ENCODE measurements at regions not wholly inside any gene's neighbourhood (a gene's known extent, or its start where the extent isn't known, plus 50 kb on each side); places are given as distances from the start of the nearest gene placed in this dataset.
"Not testable (repeated sequence)": the region's sequence is repeated elsewhere in the genome, so short reads cannot be mapped to it uniquely, and the experiment has no call there.

- TF ChIP-seq EZH2 (optimal IDR thresholded peaks at IDR 0.05; ENCODE audit: low read depth, low read length): no peak
- TF ChIP-seq EZH2phosphoT487 (IDR thresholded peaks at IDR 0.05; ENCODE audit: low read length): no peak
- no peak for TF ChIP-seq CTCF (IDR thresholded peaks at IDR 0.05; ENCODE audit: low read length)
These were observed 295.2 kb upstream of the HS6ST1 start for GRCh38 chr2:128613876-128614275.

GRCh38 chr2:128614907-128615306 lies 296.2 kb upstream of the HS6ST1 start:
- H3K9ac ChIP-seq (ENCODE audit: low read length); H3K27me3 ChIP-seq (replicated peaks; ENCODE audit: insufficient read depth, low read length); H3K4me1 ChIP-seq (ENCODE audit: low read length); H3K4me2 ChIP-seq (ENCODE audit: low read depth, low read length); H3K4me3 ChIP-seq (ENCODE audit: low read length); H3K27ac ChIP-seq (ENCODE audit: low read length); H4K20me1 ChIP-seq (ENCODE audit: insufficient read depth, low read length); DNase-seq; H3K9me2 ChIP-seq (replicated peaks; ENCODE audit: insufficient read depth, low read length); H3K9me3 ChIP-seq (replicated peaks; ENCODE audit: insufficient read depth, low read length); H2AFZ ChIP-seq (ENCODE audit: low read length); H3K36me3 ChIP-seq (replicated peaks; ENCODE audit: insufficient read depth, low read length); H3K79me2 ChIP-seq (ENCODE audit: low read length); H3F3A ChIP-seq (ENCODE audit: insufficient read depth, low read length): not testable (repeated sequence)

More at GRCh38 chr2:128613876-128614275, 295.2 kb upstream of the HS6ST1 start:
- H3K36me3 ChIP-seq (replicated peaks; ENCODE audit: insufficient read depth, low read length): no peaks in the 10 kb centered on the region
- DNase-seq: no peak
- H3K9me3 ChIP-seq (replicated peaks; ENCODE audit: insufficient read depth, low read length): no peaks in the 10 kb centered on the region
- H2AFZ ChIP-seq (ENCODE audit: low read length): no peak overlapping the region
- H3F3A ChIP-seq (ENCODE audit: insufficient read depth, low read length): no peaks in the 10 kb centered on the region
- no peak overlapping the region for H3K9ac ChIP-seq (ENCODE audit: low read length)
- H4K20me1 ChIP-seq (ENCODE audit: insufficient read depth, low read length): no peaks in the 10 kb centered on the region
- no peak overlapping the region for H3K4me2 ChIP-seq (ENCODE audit: low read depth, low read length)
- H3K79me2 ChIP-seq (ENCODE audit: low read length): no peaks in the 10 kb centered on the region
- no peak overlapping the region for H3K27ac ChIP-seq (ENCODE audit: low read length)
- H3K9me2 ChIP-seq (replicated peaks; ENCODE audit: insufficient read depth, low read length): no peaks in the 10 kb centered on the region
- no peaks in the 10 kb centered on the region for H3K27me3 ChIP-seq (replicated peaks; ENCODE audit: insufficient read depth, low read length)
- no peak overlapping the region for H3K4me3 ChIP-seq (ENCODE audit: low read length)
- no peaks in the 10 kb centered on the region for H3K4me1 ChIP-seq (ENCODE audit: low read length)

GRCh38 chr2:128615571-128615970 lies 296.9 kb upstream of the HS6ST1 start:
- no peak overlapping the region for H3K4me2 ChIP-seq (ENCODE audit: low read depth, low read length)
- H3K9me2 ChIP-seq (replicated peaks; ENCODE audit: insufficient read depth, low read length): no peaks in the 10 kb centered on the region
- no peak overlapping the region for H3K27ac ChIP-seq (ENCODE audit: low read length)
- H3K27me3 ChIP-seq (replicated peaks; ENCODE audit: insufficient read depth, low read length): no peaks in the 10 kb centered on the region
- H3K4me3 ChIP-seq (ENCODE audit: low read length): no peak overlapping the region
- DNase-seq: no peak
- no peaks in the 10 kb centered on the region for H3K79me2 ChIP-seq (ENCODE audit: low read length)
- no peaks in the 10 kb centered on the region for H3K9me3 ChIP-seq (replicated peaks; ENCODE audit: insufficient read depth, low read length)
- H3K4me1 ChIP-seq (ENCODE audit: low read length): no peaks in the 10 kb centered on the region
- no peak overlapping the region for H2AFZ ChIP-seq (ENCODE audit: low read length)
- TF ChIP-seq CTCF (IDR thresholded peaks at IDR 0.05; ENCODE audit: low read length) (no peak), EZH2 (optimal IDR thresholded peaks at IDR 0.05; ENCODE audit: low read depth, low read length) (no peak), EZH2phosphoT487 (IDR thresholded peaks at IDR 0.05; ENCODE audit: low read length) (no peak)
- H3K9ac ChIP-seq (ENCODE audit: low read length): no peak overlapping the region
- H4K20me1 ChIP-seq (ENCODE audit: insufficient read depth, low read length): no peaks in the 10 kb centered on the region
- H3F3A ChIP-seq (ENCODE audit: insufficient read depth, low read length): no peaks in the 10 kb centered on the region
- H3K36me3 ChIP-seq (replicated peaks; ENCODE audit: insufficient read depth, low read length): no peaks in the 10 kb centered on the region

GRCh38 chr2:128617029-128617590 lies 298.4 kb upstream of the HS6ST1 start:
- DNase-seq: no peak
- no peaks in the 10 kb centered on the region for H3K9me3 ChIP-seq (replicated peaks; ENCODE audit: insufficient read depth, low read length)
- no peak overlapping the region for H3K4me2 ChIP-seq (ENCODE audit: low read depth, low read length)
- no peak for TF ChIP-seq EZH2 (optimal IDR thresholded peaks at IDR 0.05; ENCODE audit: low read depth, low read length)
- TF ChIP-seq CTCF (IDR thresholded peaks at IDR 0.05; ENCODE audit: low read length): no peak
- TF ChIP-seq EZH2phosphoT487 (IDR thresholded peaks at IDR 0.05; ENCODE audit: low read length): no peak
- H3K27ac ChIP-seq (ENCODE audit: low read length): no peak overlapping the region
- no peaks in the 10 kb centered on the region for H3K4me1 ChIP-seq (ENCODE audit: low read length)
- no peak overlapping the region for H3K4me3 ChIP-seq (ENCODE audit: low read length)
- no peaks in the 10 kb centered on the region for H3K9me2 ChIP-seq (replicated peaks; ENCODE audit: insufficient read depth, low read length)
- no peaks in the 10 kb centered on the region for H3K79me2 ChIP-seq (ENCODE audit: low read length)
- H3F3A ChIP-seq (ENCODE audit: insufficient read depth, low read length): no peaks in the 10 kb centered on the region
- no peak overlapping the region for H3K9ac ChIP-seq (ENCODE audit: low read length)
- H2AFZ ChIP-seq (ENCODE audit: low read length): no peak overlapping the region
- H3K36me3 ChIP-seq (replicated peaks; ENCODE audit: insufficient read depth, low read length): no peaks in the 10 kb centered on the region
- H3K27me3 ChIP-seq (replicated peaks; ENCODE audit: insufficient read depth, low read length): no peaks in the 10 kb centered on the region
- H4K20me1 ChIP-seq (ENCODE audit: insufficient read depth, low read length): no peaks in the 10 kb centered on the region
